GM12878 (cell line): ENCODE measurements at regions not wholly inside any gene's neighbourhood (a gene's known extent, or its start where the extent isn't known, plus 50 kb on each side); places are given as distances from the start of the nearest gene placed in this dataset.

Experiments
- ATAC-seq: fragments of 200-7000 bp; cut with Tn5 transposase; 3 replicates; pipeline ENCODE4 v1.9.1; 2020; ENCODE audit warnings: mild to moderate bottlenecking, moderate library complexity
- BruUV-seq: library from RNA; stranded (reverse); fragments of 400-500 nt; replicated peaks from 2 replicates; lab custom pipeline; 2021; lab: Mats Ljungman, UMichigan
- CTCF ChIA-PET: fragments of 300-600 bp; sonication (Branson Sonifier 250); formaldehyde crosslinking; extraction: SDS; loops from one replicate; lab custom pipeline; 2021; ENCODE audit warnings: inconsistent platforms; lab: Yijun Ruan, JAX
- POLR2A ChIA-PET: fragments of 350-600 bp; formaldehyde crosslinking; extraction: SDS; loops from one replicate; lab custom pipeline; 2021; ENCODE audit warnings: inconsistent platforms; lab: Charles Lee
- RAD21 ChIA-PET: fragments of 300-600 bp; sonication (Branson Sonifier 250); formaldehyde crosslinking; loops from one replicate; lab custom pipeline; 2023; ENCODE audit warnings: antibody characterized with exemption; ENCODE audit not compliant: unreplicated experiment; lab: Charles Lee
- SMC1A ChIA-PET: fragments of 300-600 bp; sonication (Branson Sonifier 250); formaldehyde crosslinking; loops from one replicate; lab custom pipeline; 2023; ENCODE audit not compliant: unreplicated experiment, uncharacterized antibody; lab: Charles Lee
- DNase-seq: peaks from one replicate; pipeline ENCODE4 v3.0.0-alpha.2; 2011; ENCODE audit warnings: low read depth, low spot score
- FAIRE-seq: peaks from 3 replicates; lab custom pipeline; 2011; peaks lifted over from hg19 to GRCh38; lab: Jason Lieb, UNC
- H2AFZ ChIP-seq: 2 replicates; pipeline ENCODE4 v1.6.0; 2011; ENCODE audit warnings: low read depth, low read length, control low read depth; ENCODE audit not compliant: control insufficient read depth
- H3K27ac ChIP-seq: 2 replicates; pipeline ENCODE4 v1.5.1; 2011; ENCODE audit warnings: control low read depth; ENCODE audit not compliant: control insufficient read depth, insufficient read depth
- H3K27me3 ChIP-seq, 2 experiments: replicated peaks in 1 of 2; 2 replicates each; pipeline versions ENCODE4 v1.6.0 to v1.6.1; 2011; ENCODE audit warnings: low read length in 1 of 2; ENCODE audit not compliant: control insufficient read depth in 2 of 2, insufficient read depth in 2 of 2
- H3K36me3 ChIP-seq, 2 experiments: 2 replicates each; pipeline ENCODE4 v1.5.1; 2011; ENCODE audit warnings: low read length in 1 of 2; ENCODE audit not compliant: control insufficient read depth in 2 of 2, insufficient read depth in 2 of 2
- H3K4me1 ChIP-seq: 2 replicates; pipeline ENCODE4 v1.6.1; 2011; ENCODE audit warnings: mild to moderate bottlenecking, low read length, moderate library complexity, mixed read lengths; ENCODE audit not compliant: control insufficient read depth, insufficient read depth
- H3K4me2 ChIP-seq: 2 replicates; pipeline ENCODE4 v1.6.0; 2011; ENCODE audit warnings: control low read depth; ENCODE audit not compliant: control insufficient read depth, insufficient read depth
- H3K4me3 ChIP-seq: fragments of 200-600 bp; sonication (generic); 2 replicates; pipeline ENCODE4 v1.5.1; 2016
- H3K79me2 ChIP-seq: 2 replicates; pipeline ENCODE4 v1.6.0; 2011; ENCODE audit warnings: low read length; ENCODE audit not compliant: control insufficient read depth, insufficient read depth
- H3K9ac ChIP-seq: 2 replicates; pipeline ENCODE4 v1.8.0; 2011; ENCODE audit warnings: low read length, control low read depth, mixed read lengths; ENCODE audit not compliant: control insufficient read depth, insufficient read depth
- H3K9me3 ChIP-seq: replicated peaks from 3 replicates; pipeline ENCODE4 v1.5.1; 2011; ENCODE audit warnings: mild to moderate bottlenecking, low read length; ENCODE audit not compliant: control insufficient read depth, insufficient read depth
- H4K20me1 ChIP-seq: 2 replicates; pipeline ENCODE4 v1.6.0; 2011; ENCODE audit not compliant: control insufficient read depth, insufficient read depth
- CREM ChIP-seq: IDR thresholded peaks from 2 replicates; pipeline ENCODE4 v1.6.1; 2014; ENCODE audit warnings: antibody characterized with exemption, low read depth
- ESRRA ChIP-seq: IDR thresholded peaks from 2 replicates; pipeline ENCODE4 v1.6.1; 2012; ENCODE audit warnings: mild to moderate bottlenecking, low read length, improper control_type of control experiment
- FOXK2 ChIP-seq: fragments of 450-650 bp; IDR thresholded peaks from 2 replicates; pipeline ENCODE4 v1.6.1; 2017; ENCODE audit warnings: mild to moderate bottlenecking, moderate library complexity
- GABPA ChIP-seq: IDR thresholded peaks from 2 replicates; pipeline ENCODE4 v1.6.1; 2014; ENCODE audit warnings: antibody characterized with exemption, low read depth, mild to moderate bottlenecking, inconsistent platforms
- KAT2A ChIP-seq: conservative IDR thresholded peaks from 2 replicates; pipeline ENCODE4 v1.6.1; 2011; ENCODE audit warnings: low read depth, low read length; ENCODE audit not compliant: control insufficient read depth
- MEF2A ChIP-seq: IDR thresholded peaks from 2 replicates; pipeline ENCODE4 v1.6.1; 2011; ENCODE audit warnings: low read depth, mild to moderate bottlenecking, low read length, moderate library complexity; ENCODE audit not compliant: insufficient read depth
- MTA2 ChIP-seq: fragments of 450-650 bp; IDR thresholded peaks from 2 replicates; pipeline ENCODE4 v1.6.1; 2016; ENCODE audit warnings: low read depth, mild to moderate bottlenecking, moderate library complexity
- NR2C1 ChIP-seq: fragments of 450-650 bp; IDR thresholded peaks from 2 replicates; pipeline ENCODE4 v1.6.1; 2017; ENCODE audit warnings: antibody characterized with exemption, mild to moderate bottlenecking, moderate library complexity
- POLR2AphosphoS5 ChIP-seq: IDR thresholded peaks from 2 replicates; pipeline ENCODE4 v1.6.1; 2011; ENCODE audit warnings: mild to moderate bottlenecking, low read length, inconsistent platforms
- RAD21 ChIP-seq: IDR thresholded peaks from 2 replicates; pipeline ENCODE4 v1.6.1; 2011; ENCODE audit warnings: mild to moderate bottlenecking, low read depth, low read length, moderate library complexity; ENCODE audit not compliant: insufficient read depth
- TARDBP ChIP-seq: IDR thresholded peaks from 2 replicates; pipeline ENCODE4 v1.6.1; 2016; ENCODE audit warnings: borderline replicate concordance
- ZBTB40 ChIP-seq: fragments of 450-650 bp; IDR thresholded peaks from 2 replicates; pipeline ENCODE4 v1.6.1; 2016; ENCODE audit warnings: mild to moderate bottlenecking, moderate library complexity, borderline replicate concordance
- ZNF24 ChIP-seq: fragments of 450-650 bp; IDR thresholded peaks from 2 replicates; pipeline ENCODE4 v1.6.1; 2017; ENCODE audit warnings: antibody characterized with exemption, mild to moderate bottlenecking
- ZNF622 ChIP-seq: fragments of 450-650 bp; IDR thresholded peaks from 2 replicates; pipeline ENCODE4 v1.6.1; 2017; ENCODE audit warnings: mild to moderate bottlenecking, inconsistent platforms
- in situ Hi-C: fragments of 300-500 bp; cut with MboI; formaldehyde crosslinking; loops from 9 replicates; pipeline ENCODE4 v1.14.3; 2018; ENCODE audit warnings: mixed read lengths
- intact Hi-C: fragments of 100-400 bp; cut with micrococcal nuclease; formaldehyde crosslinking; loops from one replicate; pipeline ENCODE4 v1.14.2; 2022; ENCODE audit not compliant: unreplicated experiment
- TF ChIP-seq, protein P1 (sequence below): fragments of 450-650 bp; IDR thresholded peaks from 2 replicates; pipeline ENCODE4 v1.6.1; 2017; ENCODE audit warnings: mild to moderate bottlenecking, moderate library complexity

- DNase-seq (no peak), ATAC-seq (no peak), FAIRE-seq (no peak)
- ChIA-PET SMC1A (no interaction called here), RAD21 (no interaction called here), POLR2A (no interaction called here), CTCF (no interaction called here)
- H3K4me3 ChIP-seq = no peak overlapping the region
- H3K27ac ChIP-seq = no peak overlapping the region
- BruUV-seq = no TSS peak
- no peaks in the 10 kb centered on the region for H3K36me3 ChIP-seq
- no peaks in the 10 kb centered on the region for H3K79me2 ChIP-seq
- no peak overlapping the region for H2AFZ ChIP-seq
- intact Hi-C loops (no loop called here), in situ Hi-C loops (no loop called here)
- H4K20me1 ChIP-seq = no peaks in the 10 kb centered on the region
- H3K4me1 ChIP-seq = no peaks in the 10 kb centered on the region
- no peaks in the 10 kb centered on the region for H3K27me3 ChIP-seq
- no peaks in the 10 kb centered on the region for H3K9me3 ChIP-seq
- H3K9ac ChIP-seq = no peak overlapping the region
- H3K4me2 ChIP-seq = no peak overlapping the region
- TF ChIP-seq CREM (no peak), GABPA (no peak), FOXK2 (no peak), POLR2AphosphoS5 (no peak), NR2C1 (no peak), MEF2A (no peak), MTA2 (no peak), RAD21 (no peak), TARDBP (no peak), ZBTB40 (no peak), ESRRA (no peak), ZNF24 (no peak), KAT2A (no peak), ZNF622 (no peak)
- TF ChIP-seq, protein P1, sequence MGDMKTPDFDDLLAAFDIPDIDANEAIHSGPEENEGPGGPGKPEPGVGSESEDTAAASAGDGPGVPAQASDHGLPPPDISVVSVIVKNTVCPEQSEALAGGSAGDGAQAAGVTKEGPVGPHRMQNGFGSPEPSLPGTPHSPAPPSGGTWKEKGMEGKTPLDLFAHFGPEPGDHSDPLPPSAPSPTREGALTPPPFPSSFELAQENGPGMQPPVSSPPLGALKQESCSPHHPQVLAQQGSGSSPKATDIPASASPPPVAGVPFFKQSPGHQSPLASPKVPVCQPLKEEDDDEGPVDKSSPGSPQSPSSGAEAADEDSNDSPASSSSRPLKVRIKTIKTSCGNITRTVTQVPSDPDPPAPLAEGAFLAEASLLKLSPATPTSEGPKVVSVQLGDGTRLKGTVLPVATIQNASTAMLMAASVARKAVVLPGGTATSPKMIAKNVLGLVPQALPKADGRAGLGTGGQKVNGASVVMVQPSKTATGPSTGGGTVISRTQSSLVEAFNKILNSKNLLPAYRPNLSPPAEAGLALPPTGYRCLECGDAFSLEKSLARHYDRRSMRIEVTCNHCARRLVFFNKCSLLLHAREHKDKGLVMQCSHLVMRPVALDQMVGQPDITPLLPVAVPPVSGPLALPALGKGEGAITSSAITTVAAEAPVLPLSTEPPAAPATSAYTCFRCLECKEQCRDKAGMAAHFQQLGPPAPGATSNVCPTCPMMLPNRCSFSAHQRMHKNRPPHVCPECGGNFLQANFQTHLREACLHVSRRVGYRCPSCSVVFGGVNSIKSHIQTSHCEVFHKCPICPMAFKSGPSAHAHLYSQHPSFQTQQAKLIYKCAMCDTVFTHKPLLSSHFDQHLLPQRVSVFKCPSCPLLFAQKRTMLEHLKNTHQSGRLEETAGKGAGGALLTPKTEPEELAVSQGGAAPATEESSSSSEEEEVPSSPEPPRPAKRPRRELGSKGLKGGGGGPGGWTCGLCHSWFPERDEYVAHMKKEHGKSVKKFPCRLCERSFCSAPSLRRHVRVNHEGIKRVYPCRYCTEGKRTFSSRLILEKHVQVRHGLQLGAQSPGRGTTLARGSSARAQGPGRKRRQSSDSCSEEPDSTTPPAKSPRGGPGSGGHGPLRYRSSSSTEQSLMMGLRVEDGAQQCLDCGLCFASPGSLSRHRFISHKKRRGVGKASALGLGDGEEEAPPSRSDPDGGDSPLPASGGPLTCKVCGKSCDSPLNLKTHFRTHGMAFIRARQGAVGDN = no peak
Observed at GRCh38 chr4:164319688-164320087, 434.2 kb upstream of the SMIM31 start.
